ENCODE measurements at regions not wholly inside any gene's neighbourhood (a gene's known extent, or its start where the extent isn't known, plus 50 kb on each side); places are given as distances from the start of the nearest gene placed in this dataset.

DNA sequence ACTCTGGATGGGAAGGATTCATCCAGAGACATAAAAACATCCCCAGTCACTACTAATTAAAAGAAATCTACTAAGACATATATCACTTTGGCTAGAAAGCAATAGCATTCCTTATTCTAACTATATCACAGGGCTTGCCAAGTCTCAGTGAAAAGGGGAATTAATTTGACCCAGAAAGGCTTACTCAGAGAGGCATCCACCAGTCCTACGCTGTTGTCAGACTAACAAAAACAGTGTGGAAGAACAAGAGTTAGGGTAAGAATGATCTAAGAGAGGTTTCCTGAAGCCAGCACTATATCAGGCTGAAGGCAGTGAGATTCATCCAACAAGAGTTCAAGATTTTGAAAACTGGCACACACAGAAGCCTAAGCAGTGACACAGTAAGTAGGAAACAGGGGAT is 126.1 kb downstream of the GDAP2 start:
- intact Hi-C loops (cut with micrococcal nuclease), result no loop called here
- Histone ChIP-seq H3K4me1 (ENCODE audit: control insufficient read depth in 1 of 2, insufficient read depth in 2 of 2, low read length in 2 of 2) (no peaks in the 10 kb centered on the region), H3K27ac (ENCODE audit: low read depth, low read length) (no peak overlapping the region), H3K79me2 (ENCODE audit: insufficient read depth, low read length) (no peaks in the 10 kb centered on the region), H2AFZ (ENCODE audit: low read depth, low read length, poor library complexity, severe bottlenecking) (no peak overlapping the region), H3K9ac (ENCODE audit: low read length) (no peak overlapping the region), H3K36me3 (ENCODE audit: control insufficient read depth in 1 of 2, insufficient read depth in 2 of 2, low read length in 2 of 2) (no peaks in the 10 kb centered on the region), H3K9me3 (ENCODE audit: control insufficient read depth in 1 of 2, insufficient read depth in 1 of 2, low read depth in 1 of 2, low read length in 2 of 2) (no peaks in the 10 kb centered on the region), H3K4me3 (replicated peaks in 1 of 2; ENCODE audit: low read depth in 1 of 2, low read length in 2 of 2) (no peak overlapping the region), H3K27me3 (ENCODE audit: insufficient read depth, low read length) (no peaks in the 10 kb centered on the region), H4K20me1 (ENCODE audit: insufficient read depth) (no peaks in the 10 kb centered on the region), H3K9me2 (ENCODE audit: insufficient read depth) (no peaks in the 10 kb centered on the region), H3K4me2 (ENCODE audit: low read length) (no peak overlapping the region)
- no TSS peak for BruUV-seq (replicated peaks)
- ATAC-seq (no peak), DNase-seq (ENCODE audit: low read depth, low spot score) (no peak)
- ChIA-PET CTCF (no interaction called here), POLR2A (no interaction called here), RAD21 (ENCODE audit: low non-redundant PET in 1 of 2, low total read pairs in 2 of 2, uncharacterized antibody in 2 of 2, unreplicated experiment in 2 of 2) (no interaction called here)
- TF ChIP-seq POLR2A (IDR thresholded peaks at IDR 0.05; ENCODE audit: borderline replicate concordance, extremely low read depth, insufficient read depth, insufficient read length), result no peak
- no peak for TF ChIP-seq POLR2AphosphoS5 (IDR thresholded peaks at IDR 0.05; ENCODE audit: low read depth, low read length)
- TF ChIP-seq SP1 (IDR thresholded peaks at IDR 0.05; ENCODE audit: low read depth), result no peak
- no peak for TF ChIP-seq SIN3A (IDR thresholded peaks at IDR 0.05; ENCODE audit: low read depth)
- TF ChIP-seq ELF1 (IDR thresholded peaks at IDR 0.05; ENCODE audit: borderline replicate concordance, low read depth), result no peak
- TF ChIP-seq, protein P1, sequence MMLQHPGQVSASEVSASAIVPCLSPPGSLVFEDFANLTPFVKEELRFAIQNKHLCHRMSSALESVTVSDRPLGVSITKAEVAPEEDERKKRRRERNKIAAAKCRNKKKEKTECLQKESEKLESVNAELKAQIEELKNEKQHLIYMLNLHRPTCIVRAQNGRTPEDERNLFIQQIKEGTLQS (IDR thresholded peaks at IDR 0.05), result no peak
- TF ChIP-seq RAD21 (IDR thresholded peaks at IDR 0.05; ENCODE audit: low read depth), result no peak
- TF ChIP-seq EZH2phosphoT487 (IDR thresholded peaks at IDR 0.05; ENCODE audit: borderline replicate concordance), result no peak
- TF ChIP-seq, protein P2, sequence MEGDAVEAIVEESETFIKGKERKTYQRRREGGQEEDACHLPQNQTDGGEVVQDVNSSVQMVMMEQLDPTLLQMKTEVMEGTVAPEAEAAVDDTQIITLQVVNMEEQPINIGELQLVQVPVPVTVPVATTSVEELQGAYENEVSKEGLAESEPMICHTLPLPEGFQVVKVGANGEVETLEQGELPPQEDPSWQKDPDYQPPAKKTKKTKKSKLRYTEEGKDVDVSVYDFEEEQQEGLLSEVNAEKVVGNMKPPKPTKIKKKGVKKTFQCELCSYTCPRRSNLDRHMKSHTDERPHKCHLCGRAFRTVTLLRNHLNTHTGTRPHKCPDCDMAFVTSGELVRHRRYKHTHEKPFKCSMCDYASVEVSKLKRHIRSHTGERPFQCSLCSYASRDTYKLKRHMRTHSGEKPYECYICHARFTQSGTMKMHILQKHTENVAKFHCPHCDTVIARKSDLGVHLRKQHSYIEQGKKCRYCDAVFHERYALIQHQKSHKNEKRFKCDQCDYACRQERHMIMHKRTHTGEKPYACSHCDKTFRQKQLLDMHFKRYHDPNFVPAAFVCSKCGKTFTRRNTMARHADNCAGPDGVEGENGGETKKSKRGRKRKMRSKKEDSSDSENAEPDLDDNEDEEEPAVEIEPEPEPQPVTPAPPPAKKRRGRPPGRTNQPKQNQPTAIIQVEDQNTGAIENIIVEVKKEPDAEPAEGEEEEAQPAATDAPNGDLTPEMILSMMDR (IDR thresholded peaks at IDR 0.05 in 2 of 3, conservative IDR thresholded peaks at IDR 0.05 in 1 of 3; ENCODE audit: borderline replicate concordance in 1 of 3, insufficient read depth in 1 of 3, low read depth in 2 of 3, low read length in 2 of 3), result no peak
- no peak for TF ChIP-seq CBX3 (IDR thresholded peaks at IDR 0.05; ENCODE audit: low read depth)
- no peak for TF ChIP-seq SRF (IDR thresholded peaks at IDR 0.05; ENCODE audit: low read depth)
- no peak for TF ChIP-seq FOSL1 (IDR thresholded peaks at IDR 0.05; ENCODE audit: low read depth)
- TF ChIP-seq ZFX (IDR thresholded peaks at IDR 0.05), result no peak
- TF ChIP-seq, protein P3, sequence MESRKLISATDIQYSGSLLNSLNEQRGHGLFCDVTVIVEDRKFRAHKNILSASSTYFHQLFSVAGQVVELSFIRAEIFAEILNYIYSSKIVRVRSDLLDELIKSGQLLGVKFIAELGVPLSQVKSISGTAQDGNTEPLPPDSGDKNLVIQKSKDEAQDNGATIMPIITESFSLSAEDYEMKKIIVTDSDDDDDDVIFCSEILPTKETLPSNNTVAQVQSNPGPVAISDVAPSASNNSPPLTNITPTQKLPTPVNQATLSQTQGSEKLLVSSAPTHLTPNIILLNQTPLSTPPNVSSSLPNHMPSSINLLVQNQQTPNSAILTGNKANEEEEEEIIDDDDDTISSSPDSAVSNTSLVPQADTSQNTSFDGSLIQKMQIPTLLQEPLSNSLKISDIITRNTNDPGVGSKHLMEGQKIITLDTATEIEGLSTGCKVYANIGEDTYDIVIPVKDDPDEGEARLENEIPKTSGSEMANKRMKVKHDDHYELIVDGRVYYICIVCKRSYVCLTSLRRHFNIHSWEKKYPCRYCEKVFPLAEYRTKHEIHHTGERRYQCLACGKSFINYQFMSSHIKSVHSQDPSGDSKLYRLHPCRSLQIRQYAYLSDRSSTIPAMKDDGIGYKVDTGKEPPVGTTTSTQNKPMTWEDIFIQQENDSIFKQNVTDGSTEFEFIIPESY (IDR thresholded peaks at IDR 0.05; ENCODE audit: extremely low read depth, insufficient replicate concordance, low read length), result no peak
- TF ChIP-seq EZH2 (IDR thresholded peaks at IDR 0.05), result no peak
- TF ChIP-seq ZNF274 (IDR thresholded peaks at IDR 0.05; ENCODE audit: low read depth, low read length), result no peak
- TF ChIP-seq TCF7L2 (IDR thresholded peaks at IDR 0.05; ENCODE audit: borderline replicate concordance, extremely low read depth, insufficient read depth, insufficient read length), result no peak
